ENCODE measurements at regions not wholly inside any gene's neighbourhood (a gene's known extent, or its start where the extent isn't known, plus 50 kb on each side); places are given as distances from the start of the nearest gene placed in this dataset.
"Not testable (repeated sequence)": the region's sequence is repeated elsewhere in the genome, so short reads cannot be mapped to it uniquely, and the experiment has no call there.

DNA sequence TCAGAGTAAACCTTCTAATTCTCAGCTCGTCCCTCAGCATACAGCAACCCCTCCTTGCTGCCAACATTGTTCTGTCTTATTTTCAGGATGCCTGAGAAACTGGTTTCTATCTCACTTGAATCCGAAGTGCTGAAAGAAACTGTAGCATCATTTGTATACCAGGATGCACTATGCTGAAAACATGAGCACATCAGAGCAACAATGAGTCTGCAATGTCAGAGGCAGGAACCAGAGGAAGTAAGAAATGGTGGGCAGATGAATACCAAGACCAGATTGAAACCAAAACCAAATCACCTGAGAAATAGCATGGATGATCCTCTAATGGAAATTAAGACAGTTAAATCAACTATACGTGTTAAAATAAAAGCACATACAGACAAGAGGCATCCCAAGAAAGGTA, 257.0 kb downstream of the KDM5D start:
- H3K27ac ChIP-seq (ENCODE audit: low read depth in 1 of 2, low read length in 1 of 2): no peak overlapping the region
- H3K36me3 ChIP-seq (ENCODE audit: control insufficient read depth in 2 of 2, insufficient read depth in 2 of 2, low read length in 1 of 2): no peaks in the 10 kb centered on the region
- no peak for DNase-seq (ENCODE audit: low read depth in 6 of 9, low spot score in 9 of 9)
- H3K27me3 ChIP-seq (ENCODE audit: control insufficient read depth in 2 of 2, insufficient read depth in 1 of 2, low read length in 1 of 2): no peaks in the 10 kb centered on the region
- no peaks in the 10 kb centered on the region for H3K4me1 ChIP-seq (ENCODE audit: control insufficient read depth in 2 of 2, insufficient read depth in 2 of 2, low read length in 2 of 2)
- H3K4me3 ChIP-seq (ENCODE audit: low read length in 2 of 2): no peak overlapping the region
- 85% methylated on average over 3 of the region's 3 CpGs for WGBS
- no peaks in the 10 kb centered on the region for H3K9me3 ChIP-seq (ENCODE audit: control insufficient read depth in 2 of 2, insufficient read depth in 1 of 2, low read length in 1 of 2)

DNA sequence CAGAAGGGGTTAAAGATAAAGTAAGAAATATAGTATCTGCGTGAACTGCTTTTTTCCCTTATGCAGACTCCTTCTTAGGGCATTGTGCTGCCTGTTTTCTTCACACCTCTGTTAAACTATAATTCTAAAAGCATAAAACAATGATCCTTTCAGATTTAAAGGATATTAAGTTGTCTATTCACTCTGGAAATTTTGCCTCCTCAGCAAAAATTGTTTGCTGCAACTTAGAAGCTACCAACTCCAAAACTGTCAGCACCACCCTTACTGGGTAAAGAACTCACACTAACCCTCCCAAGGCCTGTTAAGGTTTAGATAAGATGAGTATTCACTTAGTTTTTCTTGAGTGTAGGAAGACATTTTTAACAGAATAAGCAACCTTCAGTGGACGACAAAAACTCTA, 259.5 kb downstream of the KDM5D start:
- H3K36me3 ChIP-seq (ENCODE audit: control insufficient read depth in 2 of 2, insufficient read depth in 2 of 2, low read length in 1 of 2): no peaks in the 10 kb centered on the region
- H3K4me3 ChIP-seq (ENCODE audit: low read length in 2 of 2): no peak overlapping the region
- DNase-seq (ENCODE audit: low read depth in 6 of 9, low spot score in 9 of 9): no peak
- no peaks in the 10 kb centered on the region for H3K4me1 ChIP-seq (ENCODE audit: control insufficient read depth in 2 of 2, insufficient read depth in 2 of 2, low read length in 2 of 2)
- H3K9me3 ChIP-seq (ENCODE audit: control insufficient read depth in 2 of 2, insufficient read depth in 1 of 2, low read length in 1 of 2): no peaks in the 10 kb centered on the region
- 89% methylated on average over 2 of the region's 2 CpGs for WGBS
- no peaks in the 10 kb centered on the region for H3K27me3 ChIP-seq (ENCODE audit: control insufficient read depth in 2 of 2, insufficient read depth in 1 of 2, low read length in 1 of 2)
- H3K27ac ChIP-seq (ENCODE audit: low read depth in 1 of 2, low read length in 1 of 2): no peak overlapping the region

DNA sequence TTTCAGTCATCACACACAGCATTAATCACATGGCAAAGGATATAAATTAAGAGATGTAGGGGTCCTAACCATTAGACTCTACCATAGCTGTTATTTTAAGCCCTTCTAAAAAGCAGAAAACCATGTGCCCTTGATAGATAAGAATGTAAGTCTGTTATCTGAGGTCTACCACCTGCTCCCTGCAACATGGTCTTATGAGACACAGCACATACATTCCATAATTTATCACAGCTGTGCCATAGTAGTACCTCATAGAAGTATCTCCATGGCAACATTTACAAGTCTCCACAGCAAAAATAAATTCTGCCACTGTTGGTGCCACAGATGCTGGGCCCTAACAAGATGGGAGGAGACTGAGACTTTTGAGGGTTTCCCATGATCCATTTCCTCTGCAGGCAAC, 265.4 kb downstream of the KDM5D start:
- DNase-seq (ENCODE audit: low read depth in 6 of 9, low spot score in 9 of 9): no peak
- Histone ChIP-seq H3K9me3 (ENCODE audit: control insufficient read depth in 2 of 2, insufficient read depth in 1 of 2, low read length in 1 of 2) (no peaks in the 10 kb centered on the region), H3K27ac (ENCODE audit: low read depth in 1 of 2, low read length in 1 of 2) (no peak overlapping the region), H3K4me1 (ENCODE audit: control insufficient read depth in 2 of 2, insufficient read depth in 2 of 2, low read length in 2 of 2) (no peaks in the 10 kb centered on the region), H3K36me3 (ENCODE audit: control insufficient read depth in 2 of 2, insufficient read depth in 2 of 2, low read length in 1 of 2) (peaks cover 0 to 5% of the 10 kb centered on the region in 2 donors), H3K4me3 (ENCODE audit: low read length in 2 of 2) (no peak overlapping the region), H3K27me3 (ENCODE audit: control insufficient read depth in 2 of 2, insufficient read depth in 1 of 2, low read length in 1 of 2) (no peaks in the 10 kb centered on the region)

DNA sequence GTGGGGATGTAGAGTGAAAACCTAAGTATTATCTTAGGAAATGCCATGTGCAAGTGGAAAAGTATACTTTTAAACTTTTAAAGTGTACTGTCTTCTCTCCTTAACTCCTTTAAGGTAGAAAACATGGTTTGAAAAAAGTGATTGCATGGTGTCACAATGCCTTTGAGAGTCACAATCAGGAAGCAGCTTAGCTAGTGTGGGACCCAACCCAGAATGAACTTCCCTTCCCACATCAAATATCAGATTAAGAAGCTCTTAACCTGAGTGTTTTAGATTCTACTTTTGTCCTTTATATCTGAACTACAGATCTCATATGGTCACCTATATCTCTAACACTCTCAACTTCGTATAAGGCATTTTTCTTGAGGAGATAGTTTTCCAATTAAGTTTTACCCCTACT, 266.6 kb downstream of the KDM5D start:
- Histone ChIP-seq H3K27ac (ENCODE audit: low read depth in 1 of 2, low read length in 1 of 2) (no peak overlapping the region), H3K4me1 (ENCODE audit: control insufficient read depth in 2 of 2, insufficient read depth in 2 of 2, low read length in 2 of 2) (no peaks in the 10 kb centered on the region), H3K9me3 (ENCODE audit: control insufficient read depth in 2 of 2, insufficient read depth in 1 of 2, low read length in 1 of 2) (no peaks in the 10 kb centered on the region), H3K27me3 (ENCODE audit: control insufficient read depth in 2 of 2, insufficient read depth in 1 of 2, low read length in 1 of 2) (no peaks in the 10 kb centered on the region), H3K4me3 (ENCODE audit: low read length in 2 of 2) (no peak overlapping the region), H3K36me3 (ENCODE audit: control insufficient read depth in 2 of 2, insufficient read depth in 2 of 2, low read length in 1 of 2) (peaks cover 0 to 5% of the 10 kb centered on the region in 2 donors)
- no peak for DNase-seq (ENCODE audit: low read depth in 6 of 9, low spot score in 9 of 9)
- WGBS: 21% methylated on average over 1 of the region's 1 CpG

- no peaks in the 10 kb centered on the region for H3K27me3 ChIP-seq (ENCODE audit: control insufficient read depth in 2 of 2, insufficient read depth in 1 of 2, low read length in 1 of 2)
- no peaks in the 10 kb centered on the region for H3K36me3 ChIP-seq (ENCODE audit: control insufficient read depth in 2 of 2, insufficient read depth in 2 of 2, low read length in 1 of 2)
- no peaks in the 10 kb centered on the region for H3K4me1 ChIP-seq (ENCODE audit: control insufficient read depth in 2 of 2, insufficient read depth in 2 of 2, low read length in 2 of 2)
- no peak overlapping the region for H3K27ac ChIP-seq (ENCODE audit: low read depth in 1 of 2, low read length in 1 of 2)
- no peaks in the 10 kb centered on the region for H3K9me3 ChIP-seq (ENCODE audit: control insufficient read depth in 2 of 2, insufficient read depth in 1 of 2, low read length in 1 of 2)
- no peak for DNase-seq (ENCODE audit: low read depth in 6 of 9, low spot score in 9 of 9)
- H3K4me3 ChIP-seq (ENCODE audit: low read length in 2 of 2): no peak overlapping the region
Measured at GRCh38 chrY:19465809-19466208, 278.7 kb downstream of the KDM5D start.

- Histone ChIP-seq H3K4me3 (ENCODE audit: low read length in 2 of 2) (no peak overlapping the region), H3K36me3 (ENCODE audit: control insufficient read depth in 2 of 2, insufficient read depth in 2 of 2, low read length in 1 of 2) (no peaks in the 10 kb centered on the region), H3K27me3 (ENCODE audit: control insufficient read depth in 2 of 2, insufficient read depth in 1 of 2, low read length in 1 of 2) (no peaks in the 10 kb centered on the region), H3K9me3 (ENCODE audit: control insufficient read depth in 2 of 2, insufficient read depth in 1 of 2, low read length in 1 of 2) (no peaks in the 10 kb centered on the region), H3K4me1 (ENCODE audit: control insufficient read depth in 2 of 2, insufficient read depth in 2 of 2, low read length in 2 of 2) (no peaks in the 10 kb centered on the region), H3K27ac (ENCODE audit: low read depth in 1 of 2, low read length in 1 of 2) (no peak overlapping the region)
- DNase-seq (ENCODE audit: low read depth in 6 of 9, low spot score in 9 of 9): no peak
Measured at GRCh38 chrY:19456855-19457448, 287.6 kb downstream of the KDM5D start.

- H3K27me3 ChIP-seq (ENCODE audit: control insufficient read depth in 2 of 2, insufficient read depth in 1 of 2, low read length in 1 of 2): no peaks in the 10 kb centered on the region
- no peak overlapping the region for H3K4me3 ChIP-seq (ENCODE audit: low read length in 2 of 2)
- no peaks in the 10 kb centered on the region for H3K9me3 ChIP-seq (ENCODE audit: control insufficient read depth in 2 of 2, insufficient read depth in 1 of 2, low read length in 1 of 2)
- DNase-seq (ENCODE audit: low read depth in 6 of 9, low spot score in 9 of 9): peak in 5 of 9 donors; percentile 4 to 39 (median 14)
- no peaks in the 10 kb centered on the region for H3K36me3 ChIP-seq (ENCODE audit: control insufficient read depth in 2 of 2, insufficient read depth in 2 of 2, low read length in 1 of 2)
- WGBS: 5% methylated on average over 4 of the region's 4 CpGs
- H3K4me1 ChIP-seq (ENCODE audit: control insufficient read depth in 2 of 2, insufficient read depth in 2 of 2, low read length in 2 of 2): peaks cover 0 to 8% of the 10 kb centered on the region in 2 donors
- H3K27ac ChIP-seq (ENCODE audit: low read depth in 1 of 2, low read length in 1 of 2): no peak overlapping the region
Measured at GRCh38 chrY:19433059-19433458, 311.5 kb downstream of the KDM5D start.

- DNase-seq (ENCODE audit: low read depth in 6 of 9, low spot score in 9 of 9): no peak
- no peak overlapping the region for H3K27ac ChIP-seq (ENCODE audit: low read depth in 1 of 2, low read length in 1 of 2)
Measured at GRCh38 chrY:19427736-19428518, 316.6 kb downstream of the KDM5D start.

DNA sequence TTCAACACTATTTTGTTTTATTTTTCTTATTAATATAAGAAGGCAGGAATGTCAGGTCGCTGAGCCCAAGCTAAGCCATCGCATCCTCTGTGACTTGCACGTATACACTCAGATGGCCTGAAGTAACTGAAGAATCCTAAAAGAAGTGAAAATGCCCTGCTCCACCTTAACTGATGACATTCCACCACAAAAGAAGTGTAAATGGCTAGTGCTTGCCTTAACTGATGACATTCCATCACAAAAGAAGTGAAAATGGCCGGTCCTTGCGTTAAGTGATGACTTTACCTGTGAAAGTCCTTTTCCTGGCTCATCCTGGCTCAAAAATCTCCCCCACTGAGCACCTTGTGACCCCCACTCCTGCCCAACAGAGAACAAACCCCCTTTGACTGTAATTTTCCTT, 317.3 kb downstream of the KDM5D start:
- DNase-seq (ENCODE audit: low read depth in 6 of 9, low spot score in 9 of 9); H3K9me3 ChIP-seq (ENCODE audit: control insufficient read depth in 2 of 2, insufficient read depth in 1 of 2, low read length in 1 of 2); H3K27me3 ChIP-seq (ENCODE audit: control insufficient read depth in 2 of 2, insufficient read depth in 1 of 2, low read length in 1 of 2); H3K27ac ChIP-seq (ENCODE audit: low read depth in 1 of 2, low read length in 1 of 2); H3K4me1 ChIP-seq (ENCODE audit: control insufficient read depth in 2 of 2, insufficient read depth in 2 of 2, low read length in 2 of 2); H3K36me3 ChIP-seq (ENCODE audit: control insufficient read depth in 2 of 2, insufficient read depth in 2 of 2, low read length in 1 of 2); H3K4me3 ChIP-seq (ENCODE audit: low read length in 2 of 2): not testable (repeated sequence)
- 90% methylated on average over 5 of the region's 5 CpGs for WGBS

More at GRCh38 chrY:19427736-19428518, 316.6 kb downstream of the KDM5D start:
- no peaks in the 10 kb centered on the region for H3K36me3 ChIP-seq (ENCODE audit: control insufficient read depth in 2 of 2, insufficient read depth in 2 of 2, low read length in 1 of 2)
- H3K4me1 ChIP-seq (ENCODE audit: control insufficient read depth in 2 of 2, insufficient read depth in 2 of 2, low read length in 2 of 2): peaks cover 0 to 8% of the 10 kb centered on the region in 2 donors
- no peaks in the 10 kb centered on the region for H3K27me3 ChIP-seq (ENCODE audit: control insufficient read depth in 2 of 2, insufficient read depth in 1 of 2, low read length in 1 of 2)
- no peaks in the 10 kb centered on the region for H3K9me3 ChIP-seq (ENCODE audit: control insufficient read depth in 2 of 2, insufficient read depth in 1 of 2, low read length in 1 of 2)
- H3K4me3 ChIP-seq (ENCODE audit: low read length in 2 of 2): no peak overlapping the region

Data from thymus (tissue), 11 donors.